Suprapubic skin (tissue), 4 donors: ENCODE measurements at regions not wholly inside any gene's neighbourhood (a gene's known extent, or its start where the extent isn't known, plus 50 kb on each side); places are given as distances from the start of the nearest gene placed in this dataset.

Source experiments
- CTCF ChIP-seq, 2 donors: fragments of 200-600 bp in 1 of 2; fragments of 450-650 bp in 1 of 2; sonication (generic) in 1 of 2; IDR thresholded peaks; one replicate each; pipeline ENCODE4 v1.5.1; 2016 to 2019; ENCODE audit warnings: antibody characterized with exemption in 2 of 2, mild to moderate bottlenecking in 1 of 2, moderate library complexity in 1 of 2
- EP300 ChIP-seq: sonication (generic); formaldehyde crosslinking; IDR thresholded peaks from one replicate; pipeline ENCODE4 v1.6.1; 2017; ENCODE audit warnings: antibody characterized with exemption
- POLR2A ChIP-seq, 2 donors: fragments of 450-650 bp; IDR thresholded peaks; one replicate each; pipeline ENCODE4 v1.6.1; 2017; ENCODE audit warnings: antibody characterized with exemption in 2 of 2, mild to moderate bottlenecking in 2 of 2, moderate library complexity in 2 of 2
- POLR2AphosphoS5 ChIP-seq, 3 donors: sonication (generic); formaldehyde crosslinking; IDR thresholded peaks; one replicate each; pipeline ENCODE4 v1.6.1; 2017; ENCODE audit warnings: antibody characterized with exemption in 3 of 3

DNA sequence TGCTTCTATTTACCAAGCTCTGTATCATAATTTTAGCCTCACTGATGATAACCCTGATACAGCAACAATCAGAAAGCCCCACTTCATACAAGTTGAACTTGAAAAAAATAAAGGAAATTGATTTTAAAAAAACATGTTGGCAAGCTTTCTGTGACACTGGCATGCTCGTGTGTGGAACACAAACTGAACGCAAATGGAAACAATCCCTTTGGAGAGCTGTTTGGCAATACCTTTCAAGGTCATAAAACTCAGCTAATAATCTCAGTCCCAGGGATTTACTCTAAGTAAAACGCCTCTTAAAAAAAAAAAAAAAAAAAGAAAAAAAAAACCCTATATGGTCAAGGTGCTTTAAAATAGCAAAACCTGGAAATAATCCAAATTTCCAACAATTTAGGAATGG is 166.7 kb upstream of the BCL6 start:
- TF ChIP-seq CTCF (IDR thresholded peaks at IDR 0.05), result no peak
- TF ChIP-seq POLR2A (IDR thresholded peaks at IDR 0.05), result no peak
- TF ChIP-seq POLR2AphosphoS5 (IDR thresholded peaks at IDR 0.05), result no peak
- no peak for TF ChIP-seq EP300
